Right lobe of liver (tissue), 4 donors: ENCODE measurements at regions not wholly inside any gene's neighbourhood (a gene's known extent, or its start where the extent isn't known, plus 50 kb on each side); places are given as distances from the start of the nearest gene placed in this dataset.

ENCODE experiments used
- POLR2A ChIP-seq: fragments of 450-650 bp; IDR thresholded peaks from one replicate; pipeline ENCODE4 v1.6.1; 2017; ENCODE audit warnings: antibody characterized with exemption, mild to moderate bottlenecking
- TF ChIP-seq, protein P1 (sequence below), 4 donors: fragments of 200-600 bp in 3 of 4; fragments of 450-650 bp in 1 of 4; IDR thresholded peaks; one replicate each; pipeline versions ENCODE4 v1.5.1 to v1.8.0; 2016 to 2022; ENCODE audit warnings: antibody characterized with exemption in 4 of 4, mild to moderate bottlenecking in 2 of 4
- donor health status: DM: no; HTN: no; CAD: no.
- donor health status: DM: no; HTN: no; CAD: no.
- donor health status: DM: no; HTN: yes; CAD: no.

DNA sequence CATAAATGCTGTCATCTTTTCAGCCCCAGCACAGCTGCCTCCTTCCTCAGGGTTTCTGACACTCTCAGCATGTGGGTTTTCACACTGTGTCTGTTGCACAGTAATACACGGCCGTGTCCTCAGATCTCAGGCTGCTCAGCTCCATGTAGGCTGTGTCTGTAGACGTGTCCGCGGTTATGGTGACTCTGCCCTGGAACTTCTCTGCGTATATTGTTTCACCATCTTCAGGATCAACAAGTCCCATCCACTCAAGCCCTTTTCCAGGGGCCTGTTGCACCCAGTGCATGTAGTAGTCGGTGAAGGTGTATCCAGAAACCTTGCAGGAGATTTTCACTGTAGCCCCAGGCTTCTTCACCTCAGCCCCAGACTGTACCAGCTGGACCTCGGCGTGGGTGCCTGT, 1210.6 kb downstream of the TMEM121 start:
- TF ChIP-seq, protein P1, sequence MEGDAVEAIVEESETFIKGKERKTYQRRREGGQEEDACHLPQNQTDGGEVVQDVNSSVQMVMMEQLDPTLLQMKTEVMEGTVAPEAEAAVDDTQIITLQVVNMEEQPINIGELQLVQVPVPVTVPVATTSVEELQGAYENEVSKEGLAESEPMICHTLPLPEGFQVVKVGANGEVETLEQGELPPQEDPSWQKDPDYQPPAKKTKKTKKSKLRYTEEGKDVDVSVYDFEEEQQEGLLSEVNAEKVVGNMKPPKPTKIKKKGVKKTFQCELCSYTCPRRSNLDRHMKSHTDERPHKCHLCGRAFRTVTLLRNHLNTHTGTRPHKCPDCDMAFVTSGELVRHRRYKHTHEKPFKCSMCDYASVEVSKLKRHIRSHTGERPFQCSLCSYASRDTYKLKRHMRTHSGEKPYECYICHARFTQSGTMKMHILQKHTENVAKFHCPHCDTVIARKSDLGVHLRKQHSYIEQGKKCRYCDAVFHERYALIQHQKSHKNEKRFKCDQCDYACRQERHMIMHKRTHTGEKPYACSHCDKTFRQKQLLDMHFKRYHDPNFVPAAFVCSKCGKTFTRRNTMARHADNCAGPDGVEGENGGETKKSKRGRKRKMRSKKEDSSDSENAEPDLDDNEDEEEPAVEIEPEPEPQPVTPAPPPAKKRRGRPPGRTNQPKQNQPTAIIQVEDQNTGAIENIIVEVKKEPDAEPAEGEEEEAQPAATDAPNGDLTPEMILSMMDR (IDR thresholded peaks at IDR 0.05): no peak
- no peak for TF ChIP-seq POLR2A
